GM19239 (cell line): ENCODE measurements at regions not wholly inside any gene's neighbourhood (a gene's known extent, or its start where the extent isn't known, plus 50 kb on each side); places are given as distances from the start of the nearest gene placed in this dataset.
"Not testable (repeated sequence)": the region's sequence is repeated elsewhere in the genome, so short reads cannot be mapped to it uniquely, and the experiment has no call there.

Experiments
- DNase-seq: peaks from one replicate; pipeline ENCODE4 v3.0.0; 2011; ENCODE audit warnings: low spot score; ENCODE audit not compliant: insufficient read length
- FAIRE-seq: peaks from 2 replicates; lab custom pipeline; 2011; peaks lifted over from hg19 to GRCh38; lab: Jason Lieb, UNC

GRCh38 chr17:70414300-70414699 lies 245.0 kb downstream of the KCNJ2 start:
- DNase-seq: no peak
- FAIRE-seq: no peak

DNA sequence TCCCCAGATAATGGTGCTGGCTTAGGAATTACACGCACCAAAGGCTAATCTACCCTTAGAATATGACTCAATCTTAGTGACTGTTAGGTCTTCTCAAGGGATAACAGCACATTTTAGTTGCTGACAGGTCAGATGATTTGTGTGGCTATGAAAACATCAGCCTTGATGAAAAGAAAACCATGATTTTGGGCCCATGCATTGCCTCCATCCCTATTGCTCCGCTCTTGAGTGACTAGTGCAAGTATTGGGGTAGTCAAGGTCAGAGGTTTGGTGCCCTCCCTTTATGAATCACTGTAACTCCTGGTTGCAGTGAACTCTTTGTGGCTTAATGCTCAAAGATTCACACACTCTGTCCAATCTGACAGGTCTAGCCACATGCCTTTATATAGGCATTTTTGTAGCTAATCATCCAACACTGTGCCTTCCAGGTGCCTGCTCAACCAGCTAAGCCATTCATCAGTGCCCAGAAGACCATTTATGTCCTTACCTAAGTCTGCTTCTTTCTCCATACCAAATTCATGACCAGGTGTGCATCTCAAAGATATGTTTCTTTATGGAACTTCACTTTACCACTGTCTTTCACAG lies 251.6 kb downstream of the KCNJ2 start:
- no peak for FAIRE-seq
- no peak for DNase-seq

GRCh38 chr17:70422862-70423261 lies 253.5 kb downstream of the KCNJ2 start:
- FAIRE-seq: no peak
- DNase-seq: no peak

DNA sequence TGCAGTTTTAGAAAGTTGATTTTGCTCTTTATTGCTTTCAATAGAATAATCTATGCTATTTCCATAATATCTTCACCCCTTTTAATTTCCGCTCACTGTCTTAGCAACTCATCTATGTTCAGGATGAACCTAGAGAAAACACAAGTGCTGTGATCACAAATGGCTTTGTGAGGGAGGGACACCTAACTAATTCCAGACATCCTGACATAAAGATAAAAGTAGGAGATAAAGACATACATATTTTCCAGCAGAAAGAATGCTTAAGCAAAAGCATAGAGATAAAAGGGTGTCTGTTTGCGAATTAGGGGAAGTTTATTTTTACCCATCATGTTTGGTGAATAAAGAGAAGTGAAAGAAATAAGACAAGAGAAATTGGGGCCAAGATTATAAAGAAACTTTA lies 254.2 kb downstream of the KCNJ2 start:
- DNase-seq (no peak), FAIRE-seq (no peak)

DNA sequence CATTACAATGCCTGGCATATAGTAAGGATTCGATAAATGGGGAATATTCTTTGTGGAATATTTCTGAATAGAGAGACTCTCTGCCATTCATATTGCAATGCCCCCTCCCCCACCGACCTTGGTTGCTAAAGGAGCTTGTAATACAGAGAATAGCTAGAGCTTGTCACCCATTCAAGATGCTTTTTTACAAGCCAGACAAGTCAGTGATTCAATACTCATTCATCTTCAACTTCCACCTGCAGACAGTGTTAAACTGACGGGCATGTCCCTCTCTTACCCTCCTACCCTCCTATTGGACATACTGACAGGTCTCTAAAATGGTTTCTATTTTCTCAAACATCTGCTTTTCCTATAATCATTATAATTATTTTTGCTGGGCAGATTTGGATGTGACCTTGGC lies 257.4 kb downstream of the KCNJ2 start:
- no peak for DNase-seq
- no peak for FAIRE-seq

- FAIRE-seq (no peak), DNase-seq (no peak)
Observed at GRCh38 chr17:70434536-70435490, 265.5 kb downstream of the KCNJ2 start.

GRCh38 chr17:70437656-70438055 lies 268.3 kb downstream of the KCNJ2 start:
- no peak for FAIRE-seq
- DNase-seq: no peak

DNA sequence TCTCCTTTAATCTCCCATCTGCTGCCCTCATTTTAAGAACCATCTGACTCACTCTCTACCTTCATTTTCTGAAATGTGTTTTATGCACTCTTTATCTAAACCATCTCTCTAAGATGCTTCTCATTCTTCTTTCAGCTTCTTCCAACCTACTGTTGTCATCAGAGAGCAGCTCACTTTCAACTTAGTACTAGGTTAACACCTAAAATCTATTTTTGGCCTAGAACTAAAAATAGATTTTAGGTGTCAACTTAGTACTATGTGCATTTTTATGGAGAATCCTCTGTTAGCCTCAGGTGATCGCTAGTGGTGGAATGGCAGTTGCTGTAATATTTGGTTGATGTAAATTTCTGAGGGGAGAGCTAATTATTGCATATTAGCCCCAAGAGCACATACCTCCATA lies 277.1 kb downstream of the KCNJ2 start:
- no peak for FAIRE-seq

GRCh38 chr17:70447588-70447987 lies 278.3 kb downstream of the KCNJ2 start:
- DNase-seq (no peak), FAIRE-seq (no peak)

More for the DNA sequence above, 277.1 kb downstream of the KCNJ2 start:
- DNase-seq: no peak

GRCh38 chr17:70453075-70453474 lies 283.7 kb downstream of the KCNJ2 start:
- DNase-seq, FAIRE-seq: not testable (repeated sequence)

- FAIRE-seq: no peak
Observed at GRCh38 chr17:70454377-70454776, 285.0 kb downstream of the KCNJ2 start.

GRCh38 chr17:70454908-70455307 lies 285.6 kb downstream of the KCNJ2 start:
- FAIRE-seq (no peak), DNase-seq (no peak)

More at GRCh38 chr17:70454377-70454776, 285.0 kb downstream of the KCNJ2 start:
- no peak for DNase-seq

GRCh38 chr17:70464995-70465394 lies 295.7 kb downstream of the KCNJ2 start:
- no peak for DNase-seq
- FAIRE-seq: no peak

DNA sequence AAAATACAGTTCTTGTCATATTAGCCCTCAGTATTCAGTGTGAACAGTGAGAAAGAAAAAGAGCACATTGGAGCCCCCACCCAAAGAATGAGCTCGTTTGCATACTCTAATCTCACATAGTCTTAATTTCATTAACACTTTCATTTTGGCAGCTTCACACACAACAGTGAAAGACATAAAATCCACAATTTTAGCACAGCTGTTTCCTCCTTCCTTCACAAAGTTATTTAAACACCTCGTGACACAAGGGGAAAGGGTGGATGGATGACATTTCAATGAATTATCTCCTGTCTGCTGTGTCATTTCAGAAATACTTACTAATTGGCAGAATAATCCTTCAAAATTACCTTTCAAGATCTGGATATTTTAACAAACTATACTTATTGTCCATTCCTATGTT lies 299.3 kb downstream of the KCNJ2 start:
- FAIRE-seq (no peak), DNase-seq (no peak)

DNA sequence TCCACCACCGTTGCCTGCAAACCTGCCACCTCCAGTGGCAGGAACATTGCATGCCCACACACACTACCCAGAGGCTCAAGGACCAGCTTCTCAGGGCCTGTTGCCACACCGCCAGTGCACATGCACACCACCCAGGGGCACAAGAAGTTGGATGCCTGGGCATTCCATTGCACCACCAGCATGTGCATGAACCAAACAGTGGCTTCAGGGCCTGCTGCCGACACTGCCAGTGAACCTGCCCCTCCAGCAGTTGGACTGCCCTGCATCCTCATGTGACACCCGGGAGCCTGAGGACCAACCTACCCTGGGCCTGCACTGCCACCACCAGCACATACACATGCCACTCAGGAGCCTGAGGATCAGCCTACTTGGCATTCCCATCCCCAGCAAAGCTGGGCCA lies 303.7 kb downstream of the KCNJ2 start:
- FAIRE-seq (no peak), DNase-seq (no peak)

GRCh38 chr17:70476368-70476767 lies 307.0 kb downstream of the KCNJ2 start:
- no peak for DNase-seq
- FAIRE-seq: no peak

DNA sequence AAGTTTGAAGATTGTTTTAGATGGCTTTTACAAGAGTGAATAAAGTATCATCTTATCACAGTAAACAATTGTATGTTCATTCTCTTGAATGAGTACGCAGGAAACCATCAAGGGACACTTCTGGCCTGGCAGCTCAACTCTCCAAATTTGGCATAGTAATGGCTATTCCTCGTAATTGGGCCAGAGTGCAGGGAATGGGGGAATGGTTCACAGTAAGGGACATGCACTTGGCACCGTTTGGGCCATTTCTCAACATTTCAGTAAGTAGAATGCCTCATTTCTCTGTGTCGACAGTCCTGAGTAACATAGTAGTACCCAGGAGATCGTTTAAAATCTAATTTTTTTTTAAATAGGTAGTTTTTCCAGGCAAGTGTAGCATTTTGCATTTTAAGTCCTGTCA lies 309.6 kb downstream of the KCNJ2 start:
- FAIRE-seq (no peak), DNase-seq (no peak)

- FAIRE-seq: no peak
Observed at GRCh38 chr17:70479779-70480178, 310.4 kb downstream of the KCNJ2 start.

DNA sequence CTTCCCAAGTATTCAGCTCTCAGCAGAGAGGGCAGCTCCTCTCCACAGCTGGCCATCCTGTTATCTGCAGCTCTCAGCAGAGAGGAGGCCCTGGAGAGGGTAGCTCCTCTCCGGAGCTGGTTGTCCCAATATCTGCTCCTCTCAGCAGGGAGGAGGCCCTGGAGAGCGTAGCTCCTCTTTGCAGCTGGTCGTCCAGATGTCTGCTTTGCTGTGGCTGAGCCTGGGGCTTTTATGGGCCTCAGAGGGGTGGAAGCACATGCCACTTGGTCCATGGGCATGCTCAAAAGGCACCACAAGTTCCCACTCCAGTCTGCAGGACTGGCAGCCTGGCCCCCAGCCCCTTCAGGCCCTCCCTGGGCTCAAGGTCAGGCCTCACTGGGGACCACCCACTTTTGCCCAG lies 314.3 kb downstream of the KCNJ2 start:
- no peak for DNase-seq
- no peak for FAIRE-seq

More at GRCh38 chr17:70479779-70480178, 310.4 kb downstream of the KCNJ2 start:
- no peak for DNase-seq

GRCh38 chr17:70484050-70484449 lies 314.7 kb downstream of the KCNJ2 start:
- FAIRE-seq: no peak
- no peak for DNase-seq

DNA sequence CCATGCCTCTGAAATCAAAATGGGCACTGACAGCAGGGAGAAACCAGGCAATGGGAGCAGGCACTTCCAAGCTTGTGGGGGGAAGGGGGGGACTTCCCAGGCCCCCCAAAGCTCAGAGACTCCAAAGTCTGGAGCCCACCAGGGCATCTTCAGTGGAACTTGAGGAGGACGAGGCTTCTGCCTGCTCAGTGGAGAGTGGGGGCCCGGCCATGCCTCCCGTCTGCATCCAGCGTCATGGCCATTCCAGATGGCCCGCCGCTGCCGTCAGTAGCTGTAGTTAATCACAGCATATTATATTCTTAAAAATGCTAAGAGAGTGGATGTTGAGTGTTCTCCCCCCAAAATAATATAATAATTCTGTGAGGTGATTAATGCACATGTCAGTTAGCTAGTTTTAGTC lies 315.2 kb downstream of the KCNJ2 start:
- FAIRE-seq (no peak), DNase-seq (no peak)

DNA sequence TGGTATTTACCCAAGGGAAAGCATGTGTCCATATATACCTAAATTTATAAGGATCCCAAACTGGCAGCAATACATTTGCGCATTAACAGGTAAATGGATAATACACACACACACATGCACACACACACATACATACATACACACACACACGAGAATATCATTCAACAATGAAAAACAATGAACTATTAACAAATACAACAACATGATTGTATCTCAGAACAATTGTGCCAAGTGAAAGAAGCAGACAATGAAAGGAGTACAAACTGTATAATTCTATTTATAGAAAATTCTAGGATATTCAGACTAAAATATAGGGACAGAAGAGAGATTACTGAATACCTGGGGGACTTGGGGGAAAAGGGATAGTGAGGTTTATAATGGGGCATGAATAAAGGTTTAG lies 323.0 kb downstream of the KCNJ2 start:
- DNase-seq (no peak), FAIRE-seq (no peak)
